Neural crest cell (in vitro differentiated cells): ENCODE measurements at regions not wholly inside any gene's neighbourhood (a gene's known extent, or its start where the extent isn't known, plus 50 kb on each side); places are given as distances from the start of the nearest gene placed in this dataset.

Source experiments
- DNase-seq: peaks from one replicate; pipeline ENCODE4 v3.0.0; 2021; ENCODE audit warnings: low read depth, mixed read lengths, low spot score
- H3K27ac Mint-ChIP-seq: one replicate; pipeline ENCODE4 v1.8.0; 2021; ENCODE audit warnings: mild to moderate bottlenecking, mixed read lengths; ENCODE audit not compliant: unreplicated experiment
- H3K27me3 Mint-ChIP-seq: 2 replicates; pipeline ENCODE4 v1.8.0; 2021; ENCODE audit warnings: low read depth, mild to moderate bottlenecking, mixed read lengths
- H3K36me3 Mint-ChIP-seq: 2 replicates; pipeline ENCODE4 v1.8.0; 2021; ENCODE audit warnings: low read depth, mild to moderate bottlenecking, mixed read lengths
- H3K4me1 Mint-ChIP-seq: 2 replicates; pipeline ENCODE4 v1.8.0; 2021; ENCODE audit warnings: mixed read lengths
- H3K4me3 Mint-ChIP-seq: one replicate; pipeline ENCODE4 v1.8.0; 2021; ENCODE audit warnings: mild to moderate bottlenecking, mixed read lengths
- H3K9me3 Mint-ChIP-seq: 2 replicates; pipeline ENCODE4 v1.8.0; 2021; ENCODE audit warnings: mixed read lengths
- CTCF ChIP-seq: fragments of 200-600 bp; sonication (generic); conservative IDR thresholded peaks from 2 replicates; pipeline ENCODE4 v1.5.0; 2021; ENCODE audit warnings: antibody characterized with exemption, mild to moderate bottlenecking

DNA sequence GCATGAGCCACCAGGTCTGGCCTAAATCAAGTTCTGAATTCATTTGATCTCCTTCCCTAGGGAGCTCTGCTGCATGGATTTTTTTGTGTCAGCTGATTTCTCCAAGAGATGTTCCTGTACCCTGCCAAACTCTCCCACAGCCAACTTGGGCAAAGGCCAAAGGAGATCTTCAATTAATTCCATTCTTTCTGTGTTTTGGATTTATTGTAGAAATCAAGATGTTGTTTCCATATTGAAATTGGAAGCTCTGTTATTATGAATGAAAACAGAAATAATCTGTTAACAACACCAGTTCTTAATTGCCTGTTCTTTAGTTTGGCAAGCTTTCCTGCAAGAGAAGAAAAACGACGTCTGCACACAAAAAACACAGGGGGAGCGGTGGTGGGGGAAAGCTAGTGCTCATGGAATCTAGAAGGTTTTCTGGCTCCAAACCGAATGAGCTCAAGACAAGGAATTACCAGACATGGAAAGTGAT lies 86.5 kb upstream of the ABCC4 start:
- H3K27me3 Mint-ChIP-seq = no peaks in the 10 kb centered on the region
- no peak overlapping the region for H3K27ac Mint-ChIP-seq
- no peak for DNase-seq
- no peaks in the 10 kb centered on the region for H3K9me3 Mint-ChIP-seq
- H3K36me3 Mint-ChIP-seq = no peaks in the 10 kb centered on the region
- no peak for TF ChIP-seq CTCF
- H3K4me1 Mint-ChIP-seq = no peaks in the 10 kb centered on the region
- no peak overlapping the region for H3K4me3 Mint-ChIP-seq

DNA sequence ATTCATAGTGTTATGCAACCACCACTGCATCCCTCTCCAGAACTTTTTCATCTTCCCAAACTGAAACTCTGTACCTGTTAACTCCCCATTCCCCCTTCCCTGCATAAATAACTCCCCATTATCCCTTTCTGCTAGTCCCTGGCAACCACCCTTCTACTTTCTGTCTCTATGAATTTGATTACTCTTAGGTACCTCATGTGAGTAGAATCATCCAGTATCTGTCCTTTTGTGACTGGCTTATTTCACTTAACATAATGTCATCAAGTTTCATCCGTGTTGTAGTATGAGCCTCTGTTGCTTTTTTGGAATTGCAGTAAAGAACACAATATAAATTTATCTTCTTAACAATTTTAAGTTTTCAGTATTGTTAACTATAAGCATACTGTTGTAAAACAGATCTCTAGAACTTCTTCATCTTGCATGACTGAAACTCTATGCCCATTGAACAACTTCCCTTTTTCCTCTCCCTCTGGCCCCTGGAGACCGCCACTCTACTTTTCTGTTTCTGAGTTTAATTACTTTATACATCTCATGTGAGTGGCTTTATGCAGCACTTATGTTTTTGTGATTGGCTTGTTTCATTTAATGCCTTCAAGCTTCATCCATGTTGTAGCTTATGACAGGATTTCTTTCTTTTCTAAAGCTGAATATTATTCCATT lies 87.3 kb upstream of the ABCC4 start:
- no peak overlapping the region for H3K4me3 Mint-ChIP-seq
- no peaks in the 10 kb centered on the region for H3K27me3 Mint-ChIP-seq
- H3K9me3 Mint-ChIP-seq = no peaks in the 10 kb centered on the region
- TF ChIP-seq CTCF = no peak
- DNase-seq = no peak
- H3K36me3 Mint-ChIP-seq = no peaks in the 10 kb centered on the region
- H3K4me1 Mint-ChIP-seq = no peaks in the 10 kb centered on the region
- H3K27ac Mint-ChIP-seq = no peak overlapping the region

DNA sequence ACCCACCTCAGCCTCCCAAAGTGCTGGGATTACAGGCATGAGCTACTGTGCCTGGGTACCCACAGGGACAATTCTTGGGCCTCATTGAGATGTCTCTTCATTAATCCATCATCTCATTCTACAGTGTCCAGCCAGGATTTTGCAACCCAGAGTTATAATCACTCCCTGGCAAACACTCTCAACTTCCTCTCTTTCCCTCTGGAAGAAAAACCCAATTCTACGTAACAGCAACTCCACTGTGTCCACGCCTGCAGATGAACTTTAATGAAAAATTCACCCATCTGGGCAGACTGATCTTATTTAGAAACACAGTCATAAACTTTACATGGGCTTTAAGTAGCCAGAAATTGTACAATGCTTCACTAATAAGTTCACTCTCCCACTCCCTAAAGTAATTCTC lies 90.1 kb upstream of the ABCC4 start:
- Mint-ChIP-seq H3K36me3 (no peaks in the 10 kb centered on the region), H3K9me3 (no peaks in the 10 kb centered on the region), H3K4me3 (no peak overlapping the region), H3K27me3 (no peaks in the 10 kb centered on the region), H3K27ac (no peak overlapping the region), H3K4me1 (no peaks in the 10 kb centered on the region)
- TF ChIP-seq CTCF = no peak
- DNase-seq = no peak

- H3K36me3 Mint-ChIP-seq = no peaks in the 10 kb centered on the region
- H3K27ac Mint-ChIP-seq = no peak overlapping the region
- H3K4me3 Mint-ChIP-seq = no peak overlapping the region
- no peaks in the 10 kb centered on the region for H3K4me1 Mint-ChIP-seq
- TF ChIP-seq CTCF = no peak
- H3K9me3 Mint-ChIP-seq = no peaks in the 10 kb centered on the region
- no peak for DNase-seq
- no peaks in the 10 kb centered on the region for H3K27me3 Mint-ChIP-seq
These were observed 90.5 kb upstream of the ABCC4 start for GRCh38 chr13:95391785-95392184.

- DNase-seq = no peak
- H3K27ac Mint-ChIP-seq = no peak overlapping the region
- H3K4me1 Mint-ChIP-seq = no peaks in the 10 kb centered on the region
- no peaks in the 10 kb centered on the region for H3K36me3 Mint-ChIP-seq
- H3K9me3 Mint-ChIP-seq = no peaks in the 10 kb centered on the region
- no peaks in the 10 kb centered on the region for H3K27me3 Mint-ChIP-seq
- no peak for TF ChIP-seq CTCF
- H3K4me3 Mint-ChIP-seq = no peak overlapping the region
These were observed 91.3 kb upstream of the ABCC4 start for GRCh38 chr13:95392597-95392996.
